SK-N-SH treated with all-trans-retinoic acid at 6 μM for 48 hours (cell line): ENCODE measurements at regions not wholly inside any gene's neighbourhood (a gene's known extent, or its start where the extent isn't known, plus 50 kb on each side); places are given as distances from the start of the nearest gene placed in this dataset.

Source experiments
- ATAC-seq: fragments of 200-7000 bp; cut with Tn5 transposase; 3 replicates; pipeline ENCODE4 v1.9.1; 2020; ENCODE audit warnings: mild to moderate bottlenecking, moderate library complexity
- ARNTL ChIP-seq: fragments of 450-650 bp; formaldehyde crosslinking; IDR thresholded peaks from 2 replicates; pipeline ENCODE4 v1.5.0; 2020; ENCODE audit warnings: low read depth, mild to moderate bottlenecking, moderate library complexity, borderline replicate concordance
- BACH2 ChIP-seq: fragments of 250-450 bp; sonication (Bioruptor Pico); IDR thresholded peaks from 2 replicates; pipeline ENCODE4 v1.9.0; 2021; ENCODE audit warnings: mild to moderate bottlenecking, borderline replicate concordance
- CSDC2 ChIP-seq: fragments of 250-450 bp; sonication (Bioruptor Pico); IDR thresholded peaks from 2 replicates; pipeline ENCODE4 v1.5.0; 2020; ENCODE audit warnings: mild to moderate bottlenecking, moderate library complexity
- CSRNP3 ChIP-seq: fragments of 250-450 bp; sonication (Bioruptor Pico); IDR thresholded peaks from 2 replicates; pipeline ENCODE4 v1.5.1; 2021; ENCODE audit warnings: mild to moderate bottlenecking, moderate library complexity
- ESRRG ChIP-seq: fragments of 250-450 bp; sonication (Bioruptor Pico); IDR thresholded peaks from 2 replicates; pipeline ENCODE4 v1.6.1; 2021; ENCODE audit warnings: mild to moderate bottlenecking
- GLIS3 ChIP-seq: fragments of 250-450 bp; sonication (Bioruptor Pico); IDR thresholded peaks from 2 replicates; pipeline ENCODE4 v1.5.0; 2020; ENCODE audit warnings: mild to moderate bottlenecking, moderate library complexity
- ISL1 ChIP-seq: fragments of 250-450 bp; sonication (Bioruptor Pico); IDR thresholded peaks from 2 replicates; pipeline ENCODE4 v2.1.2; 2022; ENCODE audit warnings: mild to moderate bottlenecking, moderate library complexity
- PATZ1 ChIP-seq: fragments of 250-450 bp; sonication (Bioruptor Pico); IDR thresholded peaks from 2 replicates; pipeline ENCODE4 v1.8.0; 2020; ENCODE audit warnings: mild to moderate bottlenecking, moderate library complexity, borderline replicate concordance
- POU6F1 ChIP-seq: fragments of 250-450 bp; sonication (Bioruptor Pico); IDR thresholded peaks from 2 replicates; pipeline ENCODE4 v1.8.0; 2021; ENCODE audit warnings: low read depth, mild to moderate bottlenecking, moderate library complexity, borderline replicate concordance
- RARB ChIP-seq: fragments of 250-450 bp; sonication (Bioruptor Pico); IDR thresholded peaks from 2 replicates; pipeline ENCODE4 v1.8.0; 2021; ENCODE audit warnings: mild to moderate bottlenecking, moderate library complexity
- SNAI2 ChIP-seq: fragments of 250-450 bp; sonication (Bioruptor Pico); IDR thresholded peaks from 2 replicates; pipeline ENCODE4 v1.5.0; 2020; ENCODE audit warnings: mild to moderate bottlenecking, moderate library complexity
- TCF4 ChIP-seq: fragments of 250-450 bp; sonication (Bioruptor Pico); IDR thresholded peaks from 2 replicates; pipeline ENCODE4 v1.8.0; 2021; ENCODE audit warnings: mild to moderate bottlenecking, moderate library complexity, borderline replicate concordance
- TOX ChIP-seq: fragments of 250-450 bp; sonication (Bioruptor Pico); IDR thresholded peaks from 2 replicates; pipeline ENCODE4 v1.8.0; 2021; ENCODE audit warnings: mild to moderate bottlenecking, moderate library complexity, borderline replicate concordance
- TSHZ2 ChIP-seq: fragments of 250-450 bp; sonication (Bioruptor Pico); IDR thresholded peaks from 2 replicates; pipeline ENCODE4 v1.5.0; 2020; ENCODE audit warnings: mild to moderate bottlenecking, moderate library complexity
- ZC3H10 ChIP-seq: fragments of 250-450 bp; sonication (Bioruptor Pico); IDR thresholded peaks from 2 replicates; pipeline ENCODE4 v1.5.1; 2021; ENCODE audit warnings: mild to moderate bottlenecking, moderate library complexity
- ZFP3 ChIP-seq: fragments of 250-450 bp; sonication (Bioruptor Pico); IDR thresholded peaks from 2 replicates; pipeline ENCODE4 v1.5.0; 2020; ENCODE audit warnings: mild to moderate bottlenecking, moderate library complexity
- ZFP30 ChIP-seq: fragments of 450-650 bp; formaldehyde crosslinking; IDR thresholded peaks from 2 replicates; pipeline ENCODE4 v1.5.0; 2022; ENCODE audit warnings: mild to moderate bottlenecking, moderate library complexity
- ZNF565 ChIP-seq: fragments of 450-650 bp; formaldehyde crosslinking; conservative IDR thresholded peaks from 2 replicates; pipeline ENCODE4 v1.5.0; 2020; ENCODE audit warnings: low read depth, mild to moderate bottlenecking, moderate library complexity
- ZNF70 ChIP-seq: fragments of 450-650 bp; formaldehyde crosslinking; IDR thresholded peaks from 2 replicates; pipeline ENCODE4 v1.5.0; 2020; ENCODE audit warnings: mild to moderate bottlenecking, moderate library complexity
- ZNF8 ChIP-seq: fragments of 450-650 bp; formaldehyde crosslinking; IDR thresholded peaks from 2 replicates; pipeline ENCODE4 v1.5.0; 2020; ENCODE audit warnings: mild to moderate bottlenecking, moderate library complexity

- no peak for ATAC-seq
- no peak for TF ChIP-seq ISL1
- no peak for TF ChIP-seq BACH2 (CRISPR knock-in tag)
- TF ChIP-seq CSRNP3 (CRISPR knock-in tag): no peak
- TF ChIP-seq ZNF70 (CRISPR knock-in tag): no peak
- no peak for TF ChIP-seq TOX (CRISPR knock-in tag)
- TF ChIP-seq ESRRG: no peak
- no peak for TF ChIP-seq CSDC2 (CRISPR knock-in tag)
- TF ChIP-seq ZC3H10 (CRISPR knock-in tag): no peak
- no peak for TF ChIP-seq GLIS3
- TF ChIP-seq, all 23 proteins: peak for 0
Observed at GRCh38 chr6:81863123-81863522, 110.6 kb upstream of the TENT5A start.

GRCh38 chr6:81861281-81861680 lies 108.8 kb upstream of the TENT5A start:
- ATAC-seq: no peak
- no peak for TF ChIP-seq ISL1
- no peak for TF ChIP-seq TSHZ2 (CRISPR knock-in tag)
- no peak for TF ChIP-seq RARB (CRISPR knock-in tag)
- no peak for TF ChIP-seq POU6F1 (CRISPR knock-in tag)
- no peak for TF ChIP-seq SNAI2
- TF ChIP-seq TOX (CRISPR knock-in tag): no peak
- TF ChIP-seq ESRRG: no peak
- TF ChIP-seq ARNTL (CRISPR knock-in tag): no peak
- no peak for TF ChIP-seq TCF4 (CRISPR knock-in tag)

- TF ChIP-seq TSHZ2 (CRISPR knock-in tag) (no peak), ZFP30 (CRISPR knock-in tag) (no peak), ZNF565 (CRISPR knock-in tag) (no peak), ZC3H10 (CRISPR knock-in tag) (no peak), ZNF8 (CRISPR knock-in tag) (no peak), ZNF70 (CRISPR knock-in tag) (no peak), PATZ1 (CRISPR knock-in tag) (no peak), ISL1 (no peak), ZFP3 (no peak), ESRRG (no peak)
- ATAC-seq: no peak
Observed at GRCh38 chr6:81859884-81860283, 107.4 kb upstream of the TENT5A start.
